HG03565 (cell line): ENCODE measurements at regions not wholly inside any gene's neighbourhood (a gene's known extent, or its start where the extent isn't known, plus 50 kb on each side); places are given as distances from the start of the nearest gene placed in this dataset.

Experiments used
- ATAC-seq: cut with Tn5 transposase; IDR thresholded peaks from one replicate; pipeline ENCODE4 v1.9.1; 2021; ENCODE audit warnings: mild to moderate bottlenecking, moderate library complexity; ENCODE audit not compliant: unreplicated experiment

- no peak for ATAC-seq
Observed at GRCh38 chr4:188811121-188811520, 671.9 kb downstream of the TRIML1 start.

DNA sequence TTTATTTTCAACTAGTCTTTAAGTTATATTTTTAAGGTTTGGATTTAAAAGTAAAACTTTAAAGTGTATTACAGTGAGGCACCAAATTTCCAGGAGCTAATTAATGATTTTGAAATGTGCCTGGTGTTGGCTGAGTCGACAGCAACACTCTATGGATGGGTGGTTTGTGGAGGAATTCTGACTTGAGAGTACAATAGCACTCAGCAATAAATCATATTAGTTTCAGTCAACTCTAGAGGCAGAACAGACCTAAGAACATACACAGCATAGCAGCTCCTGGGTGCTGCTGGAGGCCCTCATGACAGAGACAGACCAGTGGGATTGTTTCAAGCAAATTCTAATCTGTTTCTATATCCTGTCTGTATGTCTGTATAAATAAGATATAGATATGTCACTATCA is 673.4 kb downstream of the TRIML1 start:
- ATAC-seq, result no peak

- ATAC-seq, result no peak
Observed at GRCh38 chr4:188818300-188818699, 679.1 kb downstream of the TRIML1 start.

DNA sequence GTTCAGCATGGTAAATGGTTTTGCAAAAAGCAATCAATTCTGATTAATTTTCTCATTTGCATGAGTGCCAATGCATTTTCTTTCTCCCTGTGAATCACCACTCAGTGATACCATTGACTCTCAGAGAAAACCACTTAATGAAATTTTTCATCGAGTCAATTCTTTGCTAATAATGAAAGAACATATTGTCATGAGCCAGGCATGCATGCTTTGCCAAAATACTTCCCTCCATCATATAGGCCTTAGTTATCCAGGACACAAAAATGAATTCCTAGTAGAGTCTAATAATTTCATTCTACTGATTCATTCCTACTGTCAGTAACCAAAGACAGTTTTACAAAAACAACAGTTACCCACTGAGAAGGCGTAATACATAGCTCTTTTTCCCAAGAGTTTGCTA is 680.0 kb downstream of the TRIML1 start:
- no peak for ATAC-seq

GRCh38 chr4:188821500-188821899 is 682.3 kb downstream of the TRIML1 start:
- no peak for ATAC-seq

DNA sequence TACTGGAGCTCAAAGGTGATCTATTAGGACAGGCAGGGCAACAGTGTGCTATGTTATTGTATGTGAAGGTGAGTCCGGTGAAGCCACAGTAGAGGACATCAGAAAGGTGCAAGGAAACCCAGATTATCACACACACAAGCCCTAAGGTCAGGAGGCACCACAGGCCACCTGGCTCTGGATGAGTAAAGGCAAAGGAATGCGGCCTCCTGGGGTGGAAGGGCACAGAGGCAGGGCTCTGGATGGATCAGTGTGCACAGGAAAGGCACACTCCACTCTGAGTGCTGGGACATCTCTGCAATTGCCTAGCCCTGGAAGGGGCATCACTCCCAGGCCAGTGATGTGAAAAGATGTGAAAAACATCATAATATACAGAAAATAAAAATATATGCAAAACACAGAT is 683.5 kb downstream of the TRIML1 start:
- no peak for ATAC-seq

DNA sequence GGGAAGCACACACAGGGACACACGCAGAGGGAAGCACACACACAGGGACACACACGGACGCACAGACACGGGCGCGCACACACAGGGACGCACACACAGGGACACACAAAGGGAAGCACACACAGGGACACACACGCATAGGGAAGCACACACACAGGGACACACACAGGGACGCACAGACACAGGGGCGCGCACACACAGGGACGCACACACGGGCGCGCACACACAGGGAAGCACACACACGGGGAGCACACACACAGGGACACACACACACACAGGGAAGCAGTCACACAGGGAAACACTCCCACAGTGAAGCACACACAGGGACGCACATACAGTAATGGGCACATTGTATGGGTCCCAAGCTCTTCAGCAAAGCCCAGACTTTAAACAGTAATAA is 685.3 kb downstream of the TRIML1 start:
- ATAC-seq, result no peak

GRCh38 chr4:188826393-188826792 is 687.2 kb downstream of the TRIML1 start:
- no peak for ATAC-seq

GRCh38 chr4:188839704-188840103 is 700.5 kb downstream of the TRIML1 start:
- ATAC-seq, result no peak

DNA sequence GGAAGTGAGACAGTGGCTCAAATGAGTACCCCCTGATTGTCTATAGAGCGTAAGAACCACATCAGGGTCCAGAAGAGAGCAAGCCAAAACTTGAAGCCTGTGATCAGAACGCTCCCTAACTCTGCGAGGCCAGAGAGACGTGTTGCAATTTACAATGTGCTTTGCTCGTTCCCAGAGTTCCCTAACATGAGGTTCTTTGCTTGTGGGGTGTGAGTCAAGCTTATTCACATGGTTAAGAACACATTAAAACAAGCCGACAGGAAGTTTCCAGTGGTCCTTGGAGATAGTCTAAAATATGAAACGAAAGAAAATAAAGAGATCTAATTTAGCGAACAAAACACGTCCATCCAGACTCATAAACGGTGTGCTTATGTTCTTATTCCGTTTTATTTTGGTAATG is 702.3 kb downstream of the TRIML1 start:
- no peak for ATAC-seq

DNA sequence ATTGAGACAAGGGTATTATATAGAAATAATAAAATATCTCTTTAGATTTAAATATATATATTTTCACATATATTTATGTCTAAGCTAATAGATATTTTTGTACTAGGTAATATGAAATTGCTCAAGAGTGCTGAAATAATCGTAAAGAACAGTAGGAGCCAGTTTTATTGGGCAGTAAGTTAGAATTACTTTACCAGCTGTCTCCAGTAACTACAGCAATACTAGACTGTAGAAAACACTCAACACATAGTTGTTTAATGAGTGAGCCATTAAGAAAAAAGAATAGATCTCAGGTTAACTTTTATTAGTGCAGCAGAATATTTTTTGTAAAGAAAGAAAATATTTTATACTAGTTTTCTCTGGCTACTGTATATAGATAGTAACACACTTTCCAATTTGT is 715.2 kb downstream of the TRIML1 start:
- no peak for ATAC-seq

DNA sequence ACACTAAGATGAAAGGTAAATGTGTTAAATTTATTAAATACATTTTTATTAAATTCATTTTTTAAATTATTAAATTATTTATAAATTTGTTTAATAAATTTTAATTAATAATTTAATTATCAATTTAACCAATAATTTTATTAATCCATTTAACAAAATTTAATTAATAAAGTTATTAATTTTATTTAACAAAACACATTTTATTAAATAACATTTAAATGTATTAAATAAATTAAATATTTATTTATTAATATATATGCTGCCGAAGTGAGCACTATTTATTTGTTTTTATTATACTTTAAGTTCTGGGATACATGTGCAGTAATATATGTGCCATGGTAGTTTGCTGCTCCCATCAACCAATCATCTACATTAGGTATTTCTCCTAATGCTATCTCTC is 719.5 kb downstream of the TRIML1 start:
- no peak for ATAC-seq

- ATAC-seq, result no peak
Observed at GRCh38 chr4:188864741-188865140, 725.5 kb downstream of the TRIML1 start.

DNA sequence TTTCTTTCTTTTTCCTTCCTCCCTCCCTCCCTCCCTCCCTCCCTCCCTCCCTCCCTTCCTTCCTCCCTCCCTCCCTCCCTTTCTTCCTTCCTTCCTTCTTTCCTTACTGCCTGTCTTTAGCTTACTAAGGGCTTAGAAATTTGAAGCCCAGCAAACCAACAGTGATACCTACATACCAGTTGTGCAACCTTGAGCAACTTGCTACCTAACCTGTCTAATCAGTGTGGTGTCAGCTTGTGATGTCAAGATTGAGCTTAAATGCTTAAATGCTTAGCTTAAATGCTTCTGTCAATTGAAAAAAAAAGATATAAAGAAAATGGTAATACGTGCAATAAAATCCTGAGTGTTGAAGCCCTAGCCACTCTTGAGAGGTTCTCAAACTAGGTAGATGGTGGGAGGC is 728.6 kb downstream of the TRIML1 start:
- no peak for ATAC-seq

- no peak for ATAC-seq
Observed at GRCh38 chr4:188869581-188869980, 730.3 kb downstream of the TRIML1 start.

DNA sequence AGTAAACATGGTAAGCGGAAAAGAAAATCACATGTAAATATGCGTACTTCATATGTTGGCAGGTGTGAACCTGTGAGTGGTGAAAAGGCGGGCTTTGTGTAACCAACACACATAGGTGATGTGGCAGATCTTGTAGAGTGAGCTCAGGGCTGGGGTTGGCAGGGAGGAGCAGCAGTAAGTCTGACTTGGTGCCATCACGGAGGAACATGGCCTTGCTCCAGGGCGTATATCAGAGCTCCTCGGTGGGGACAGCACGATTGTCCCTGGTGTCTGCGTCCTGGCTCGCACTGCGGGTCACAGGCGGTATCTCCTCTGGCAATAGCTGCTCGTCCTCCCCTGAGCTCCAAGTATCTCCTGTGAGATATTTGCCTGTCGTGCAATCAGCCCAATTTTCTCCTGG is 733.6 kb downstream of the TRIML1 start:
- no peak for ATAC-seq

GRCh38 chr4:188876881-188877280 is 737.6 kb downstream of the TRIML1 start:
- no peak for ATAC-seq

GRCh38 chr4:188879598-188879997 is 740.4 kb downstream of the TRIML1 start:
- no peak for ATAC-seq

DNA sequence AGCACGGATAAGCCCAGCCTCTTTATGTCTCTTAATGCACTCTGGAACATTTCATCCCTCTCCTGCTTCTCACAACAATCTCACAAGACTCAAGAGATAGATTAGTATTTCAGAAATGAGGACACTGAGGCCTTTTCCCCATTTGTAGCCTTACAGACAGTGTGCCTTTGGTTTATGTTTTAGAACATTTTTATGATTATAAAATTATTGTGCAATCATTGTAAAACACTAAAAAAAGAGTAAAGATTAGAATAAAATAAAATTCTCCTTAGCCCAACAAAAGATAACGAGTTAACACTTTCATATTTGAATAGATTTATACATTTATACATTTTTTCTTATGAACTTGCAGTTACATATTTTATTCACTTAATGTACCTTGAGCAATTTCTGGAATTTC is 748.7 kb downstream of the TRIML1 start:
- no peak for ATAC-seq

- ATAC-seq, result no peak
Observed at GRCh38 chr4:188892837-188893236, 753.6 kb downstream of the TRIML1 start.

DNA sequence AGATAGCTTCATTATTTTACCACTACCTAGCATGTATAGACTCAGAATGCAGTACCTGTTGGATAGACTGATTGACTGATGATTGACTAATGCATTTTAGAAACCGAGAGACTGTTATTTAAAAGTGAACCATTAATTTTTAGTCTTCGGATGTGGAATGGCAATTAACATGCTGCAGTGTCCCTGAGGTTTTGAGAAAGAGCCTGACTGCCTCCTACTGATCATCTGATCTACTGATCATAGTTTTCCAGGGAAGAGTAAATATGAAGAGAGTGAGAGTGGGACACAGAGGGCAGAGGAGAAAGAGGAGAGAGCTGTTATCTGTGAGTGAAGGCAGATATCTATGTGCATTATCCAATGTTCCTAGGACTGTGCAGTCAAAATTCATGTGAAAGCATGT is 764.7 kb downstream of the TRIML1 start:
- ATAC-seq, result no peak

DNA sequence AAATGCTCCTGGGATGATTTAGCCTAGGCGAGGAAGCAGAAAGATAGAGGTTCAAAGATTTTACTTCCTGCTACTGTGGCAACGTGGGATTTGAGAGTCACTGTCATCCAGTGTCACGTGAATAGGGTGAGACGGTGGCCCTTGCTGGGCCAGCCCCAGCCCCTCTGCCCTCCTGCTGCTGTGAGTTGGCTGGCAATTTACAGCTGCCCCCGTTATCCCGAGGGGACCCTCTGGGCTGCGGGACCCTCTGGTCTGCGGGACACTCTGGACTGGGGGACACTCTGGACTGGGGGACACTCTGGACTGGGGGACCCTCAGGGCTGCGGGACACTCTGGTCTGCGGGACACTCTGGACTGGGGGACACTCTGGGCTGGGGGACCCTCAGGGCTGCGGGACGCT is 765.4 kb downstream of the TRIML1 start:
- no peak for ATAC-seq

DNA sequence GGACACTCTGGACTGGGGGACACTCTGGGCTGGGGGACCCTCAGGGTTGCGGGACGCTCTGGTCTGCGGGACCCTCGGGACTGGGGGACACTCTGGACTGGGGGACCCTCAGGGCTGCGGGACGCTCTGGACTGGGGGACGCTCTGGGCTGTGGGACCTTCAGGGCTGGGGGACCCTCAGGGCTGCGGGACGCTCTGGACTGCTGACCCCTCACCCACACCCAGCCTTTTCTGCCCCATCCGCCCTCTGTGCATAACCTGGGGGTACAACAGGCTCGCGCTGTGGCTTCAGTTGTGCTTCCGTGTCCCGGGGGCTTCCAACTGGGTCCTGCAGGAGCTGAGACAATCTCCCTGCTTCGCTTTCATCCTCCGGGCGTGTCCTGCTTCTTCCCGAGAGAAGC is 766.0 kb downstream of the TRIML1 start:
- ATAC-seq, result no peak

GRCh38 chr4:188911199-188911598 is 772.0 kb downstream of the TRIML1 start:
- no peak for ATAC-seq
